H1 (cell line): ENCODE measurements at regions not wholly inside any gene's neighbourhood (a gene's known extent, or its start where the extent isn't known, plus 50 kb on each side); places are given as distances from the start of the nearest gene placed in this dataset.

Source experiments
- EGR1 ChIP-seq: IDR thresholded peaks from 2 replicates; pipeline ENCODE4 v1.6.1; 2011; ENCODE audit warnings: low read depth, low read length, borderline replicate concordance
- EP300 ChIP-seq, 2 experiments: IDR thresholded peaks; 1 replicate in 1 of 2; 2 replicates in 1 of 2; pipeline ENCODE4 v1.6.1; 2011 to 2012; ENCODE audit warnings: low read depth in 2 of 2, low read length in 2 of 2, mild to moderate bottlenecking in 2 of 2, borderline replicate concordance in 1 of 2, inconsistent platforms in 1 of 2, moderate library complexity in 1 of 2
- POLR2A ChIP-seq, 2 experiments: IDR thresholded peaks; 1 replicate in 1 of 2; 2 replicates in 1 of 2; pipeline ENCODE4 v1.6.1; 2011; ENCODE audit warnings: low read depth in 2 of 2, low read length in 2 of 2, mild to moderate bottlenecking in 2 of 2; ENCODE audit errors: control extremely low read depth in 1 of 2
- TF ChIP-seq, protein P1 (sequence below), 3 experiments: IDR thresholded peaks; 1 replicate in 2 of 3; 2 replicates in 1 of 3; pipeline versions ENCODE4 v1.5.1 to v1.6.1; 2011; ENCODE audit warnings: low read length in 3 of 3, mild to moderate bottlenecking in 3 of 3, inconsistent platforms in 2 of 3, low read depth in 1 of 3, moderate library complexity in 1 of 3; ENCODE audit not compliant: insufficient read depth in 1 of 3; ENCODE audit errors: control extremely low read depth in 1 of 3
- TF ChIP-seq, protein P2 (sequence below): IDR thresholded peaks from 2 replicates; pipeline ENCODE4 v1.6.1; 2011; ENCODE audit warnings: low read length, improper control_type of control experiment

DNA sequence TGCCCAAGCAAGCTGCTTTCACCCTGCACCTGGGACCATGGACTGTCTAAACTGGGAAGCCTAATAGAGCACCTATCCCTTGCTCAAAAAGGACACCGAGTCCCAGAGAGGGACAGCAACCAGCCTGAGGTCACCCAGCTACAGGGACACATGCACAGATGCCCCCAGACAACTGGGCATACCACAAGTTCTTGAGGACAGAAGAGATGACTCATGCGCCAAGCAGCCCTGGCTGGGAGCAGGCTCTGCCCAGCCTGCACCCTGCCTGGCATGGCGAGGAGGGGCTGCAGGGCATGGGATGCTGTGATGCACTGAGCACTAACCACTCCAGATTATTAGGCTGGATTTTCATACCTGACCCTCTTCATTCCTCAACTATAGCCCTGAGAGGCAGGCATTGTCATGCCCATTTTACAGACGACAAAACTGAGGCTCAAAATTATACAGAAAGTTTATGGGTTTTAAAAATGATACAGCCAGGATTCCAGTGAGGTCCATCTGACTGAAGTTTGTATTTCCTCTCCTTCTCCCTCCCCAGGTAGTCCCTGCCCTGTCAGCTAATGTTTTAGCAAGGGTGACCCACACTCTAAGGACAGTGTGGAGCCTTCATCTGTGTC, 289.3 kb upstream of the ZMIZ1 start:
- TF ChIP-seq EP300 (IDR thresholded peaks at IDR 0.05; ENCODE audit: borderline replicate concordance in 1 of 2, low read depth in 2 of 2, low read length in 2 of 2) = no peak
- TF ChIP-seq, protein P1, sequence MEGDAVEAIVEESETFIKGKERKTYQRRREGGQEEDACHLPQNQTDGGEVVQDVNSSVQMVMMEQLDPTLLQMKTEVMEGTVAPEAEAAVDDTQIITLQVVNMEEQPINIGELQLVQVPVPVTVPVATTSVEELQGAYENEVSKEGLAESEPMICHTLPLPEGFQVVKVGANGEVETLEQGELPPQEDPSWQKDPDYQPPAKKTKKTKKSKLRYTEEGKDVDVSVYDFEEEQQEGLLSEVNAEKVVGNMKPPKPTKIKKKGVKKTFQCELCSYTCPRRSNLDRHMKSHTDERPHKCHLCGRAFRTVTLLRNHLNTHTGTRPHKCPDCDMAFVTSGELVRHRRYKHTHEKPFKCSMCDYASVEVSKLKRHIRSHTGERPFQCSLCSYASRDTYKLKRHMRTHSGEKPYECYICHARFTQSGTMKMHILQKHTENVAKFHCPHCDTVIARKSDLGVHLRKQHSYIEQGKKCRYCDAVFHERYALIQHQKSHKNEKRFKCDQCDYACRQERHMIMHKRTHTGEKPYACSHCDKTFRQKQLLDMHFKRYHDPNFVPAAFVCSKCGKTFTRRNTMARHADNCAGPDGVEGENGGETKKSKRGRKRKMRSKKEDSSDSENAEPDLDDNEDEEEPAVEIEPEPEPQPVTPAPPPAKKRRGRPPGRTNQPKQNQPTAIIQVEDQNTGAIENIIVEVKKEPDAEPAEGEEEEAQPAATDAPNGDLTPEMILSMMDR (IDR thresholded peaks at IDR 0.05; ENCODE audit: control extremely low read depth in 1 of 3, insufficient read depth in 1 of 3, low read depth in 1 of 3, low read length in 3 of 3) = no peak
- TF ChIP-seq, protein P2, sequence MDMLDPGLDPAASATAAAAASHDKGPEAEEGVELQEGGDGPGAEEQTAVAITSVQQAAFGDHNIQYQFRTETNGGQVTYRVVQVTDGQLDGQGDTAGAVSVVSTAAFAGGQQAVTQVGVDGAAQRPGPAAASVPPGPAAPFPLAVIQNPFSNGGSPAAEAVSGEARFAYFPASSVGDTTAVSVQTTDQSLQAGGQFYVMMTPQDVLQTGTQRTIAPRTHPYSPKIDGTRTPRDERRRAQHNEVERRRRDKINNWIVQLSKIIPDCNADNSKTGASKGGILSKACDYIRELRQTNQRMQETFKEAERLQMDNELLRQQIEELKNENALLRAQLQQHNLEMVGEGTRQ = no peak
- TF ChIP-seq POLR2A (IDR thresholded peaks at IDR 0.05; ENCODE audit: control extremely low read depth in 1 of 2, low read depth in 2 of 2, low read length in 2 of 2) = no peak
- no peak for TF ChIP-seq EGR1
